GM23338 (cell line): ENCODE measurements at regions not wholly inside any gene's neighbourhood (a gene's known extent, or its start where the extent isn't known, plus 50 kb on each side); places are given as distances from the start of the nearest gene placed in this dataset.
A peak's percentile ranks its signal among the peaks of the same experiment; 100 is the strongest.

Experiments used
- ATAC-seq: fragments of 200-7000 bp; cut with Tn5 transposase; 3 replicates; pipeline ENCODE4 v1.9.1; 2020
- DNase-seq: peaks from one replicate; pipeline ENCODE4 v3.0.0-alpha.2; 2015; ENCODE audit warnings: low spot score
- H2AFZ ChIP-seq: fragments of 200-600 bp; sonication (generic); 2 replicates; pipeline ENCODE4 v1.8.0; 2016; ENCODE audit warnings: antibody characterized with exemption, mild to moderate bottlenecking, moderate library complexity
- H3F3A ChIP-seq: fragments of 200-600 bp; sonication (generic); replicated peaks from 2 replicates; pipeline ENCODE4 v1.8.0; 2017; ENCODE audit warnings: antibody characterized with exemption, mixed run types, low read depth
- H3K27ac ChIP-seq: fragments of 200-600 bp; sonication (generic); 2 replicates; pipeline ENCODE4 v1.6.1; 2016; ENCODE audit warnings: low read depth
- H3K27me3 ChIP-seq: fragments of 200-600 bp; sonication (generic); 2 replicates; pipeline ENCODE4 v1.8.0; 2016; ENCODE audit warnings: mild to moderate bottlenecking, mixed run types, moderate library complexity; ENCODE audit not compliant: insufficient read depth
- H3K36me3 ChIP-seq: fragments of 200-600 bp; sonication (generic); 2 replicates; pipeline ENCODE4 v1.8.0; 2016; ENCODE audit warnings: mild to moderate bottlenecking; ENCODE audit not compliant: insufficient read depth
- H3K4me1 ChIP-seq: fragments of 200-600 bp; sonication (generic); 2 replicates; pipeline ENCODE4 v1.8.0; 2016; ENCODE audit warnings: mild to moderate bottlenecking, moderate library complexity; ENCODE audit not compliant: insufficient read depth
- H3K4me2 ChIP-seq: fragments of 200-600 bp; sonication (generic); 2 replicates; pipeline ENCODE4 v1.7.1; 2017; ENCODE audit warnings: mixed run types
- H3K4me3 ChIP-seq: fragments of 200-600 bp; sonication (generic); 2 replicates; pipeline ENCODE4 v1.6.1; 2016; ENCODE audit warnings: mixed run types
- H3K79me2 ChIP-seq: fragments of 200-600 bp; sonication (generic); replicated peaks from 2 replicates; pipeline ENCODE4 v1.8.0; 2017; ENCODE audit warnings: mild to moderate bottlenecking; ENCODE audit not compliant: insufficient read depth
- H3K9me2 ChIP-seq: fragments of 200-600 bp; sonication (generic); 2 replicates; pipeline ENCODE4 v1.8.0; 2017; ENCODE audit not compliant: insufficient read depth
- H4K20me1 ChIP-seq: fragments of 200-600 bp; sonication (generic); replicated peaks from 2 replicates; pipeline ENCODE4 v1.8.0; 2017; ENCODE audit warnings: mild to moderate bottlenecking; ENCODE audit not compliant: insufficient read depth
- H3K27ac Mint-ChIP-seq: 2 replicates; pipeline ENCODE4 v1.8.0; 2020; ENCODE audit warnings: inconsistent platforms, mild to moderate bottlenecking, moderate library complexity, mixed read lengths
- H3K27me3 Mint-ChIP-seq: 3 replicates; pipeline ENCODE4 v1.8.0; 2022; ENCODE audit warnings: low read depth, mild to moderate bottlenecking, moderate library complexity, mixed read lengths, inconsistent platforms; ENCODE audit not compliant: insufficient read depth, poor library complexity
- H3K36me3 Mint-ChIP-seq: 3 replicates; pipeline ENCODE4 v1.8.0; 2021; ENCODE audit warnings: low read depth, mild to moderate bottlenecking, inconsistent platforms, moderate library complexity, mixed read lengths
- H3K4me1 Mint-ChIP-seq: 3 replicates; pipeline ENCODE4 v1.8.0; 2020; ENCODE audit warnings: mild to moderate bottlenecking, inconsistent platforms, mixed read lengths
- H3K4me3 Mint-ChIP-seq: 3 replicates; pipeline ENCODE4 v1.8.0; 2021; ENCODE audit warnings: moderate library complexity, mild to moderate bottlenecking, inconsistent platforms, mixed read lengths
- H3K9me3 Mint-ChIP-seq: 3 replicates; pipeline ENCODE4 v1.8.0; 2020; ENCODE audit warnings: moderate library complexity, mild to moderate bottlenecking, inconsistent platforms, mixed read lengths
- CREB1 ChIP-seq: fragments of 250-450 bp; sonication (Bioruptor Pico); IDR thresholded peaks from 2 replicates; pipeline ENCODE4 v1.5.0; 2020; ENCODE audit warnings: low read depth, mild to moderate bottlenecking, moderate library complexity
- CTCF ChIP-seq, 2 experiments: fragments of 200-600 bp in 1 of 2; sonication (generic) in 1 of 2; conservative IDR thresholded peaks; 2 replicates each; pipeline versions ENCODE4 v1.5.1 to v1.6.1; 2016 to 2017; ENCODE audit warnings: antibody characterized with exemption in 2 of 2, low read depth in 2 of 2, mild to moderate bottlenecking in 2 of 2, moderate library complexity in 1 of 2
- ETS1 ChIP-seq: IDR thresholded peaks from 2 replicates; pipeline ENCODE4 v1.6.1; 2016; ENCODE audit warnings: antibody characterized with exemption
- EZH2 ChIP-seq: fragments of 200-600 bp; sonication (generic); IDR thresholded peaks from one replicate; pipeline ENCODE4 v1.8.0; 2017; ENCODE audit warnings: antibody characterized with exemption, mild to moderate bottlenecking, low read depth; ENCODE audit not compliant: unreplicated experiment
- EZH2phosphoT487 ChIP-seq: fragments of 200-600 bp; sonication (generic); IDR thresholded peaks from one replicate; pipeline ENCODE4 v1.8.1; 2018; ENCODE audit warnings: antibody characterized with exemption; ENCODE audit not compliant: unreplicated experiment
- JUNB ChIP-seq: IDR thresholded peaks from one replicate; pipeline ENCODE4 v1.6.1; 2016; ENCODE audit warnings: antibody characterized with exemption; ENCODE audit not compliant: unreplicated experiment
- NANOG ChIP-seq: IDR thresholded peaks from 2 replicates; pipeline ENCODE4 v1.6.1; 2016; ENCODE audit warnings: antibody characterized with exemption, borderline replicate concordance
- POLR2AphosphoS5 ChIP-seq: IDR thresholded peaks from 2 replicates; pipeline ENCODE4 v1.6.1; 2016; ENCODE audit warnings: antibody characterized with exemption, low read depth
- REST ChIP-seq: IDR thresholded peaks from one replicate; pipeline ENCODE4 v1.6.1; 2018; ENCODE audit warnings: antibody characterized with exemption; ENCODE audit not compliant: unreplicated experiment
- STAT1 ChIP-seq: IDR thresholded peaks from one replicate; pipeline ENCODE4 v1.6.1; 2016; ENCODE audit warnings: antibody characterized with exemption; ENCODE audit not compliant: unreplicated experiment
- ZNF114 ChIP-seq: fragments of 250-450 bp; sonication (Bioruptor Pico); IDR thresholded peaks from 2 replicates; pipeline ENCODE4 v1.5.0; 2020; ENCODE audit warnings: mild to moderate bottlenecking, moderate library complexity
- ZNF331 ChIP-seq: fragments of 250-450 bp; sonication (Bioruptor Pico); IDR thresholded peaks from 2 replicates; pipeline ENCODE4 v1.5.0; 2020; ENCODE audit warnings: low read depth, mild to moderate bottlenecking, moderate library complexity
- ZNF462 ChIP-seq: fragments of 250-450 bp; sonication (Bioruptor Pico); IDR thresholded peaks from 2 replicates; pipeline ENCODE4 v1.5.0; 2020; ENCODE audit warnings: mild to moderate bottlenecking, moderate library complexity

GRCh38 chr1:91121366-91121765 lies 99.5 kb upstream of the ZNF644 start:
- Histone ChIP-seq H2AFZ (peak overlapping the region; percentile 20), H3K36me3 (no peaks in the 10 kb centered on the region), H3F3A (peaks cover 17% of the 10 kb centered on the region; the same call in 1 of the 2 replicates), H3K79me2 (no peaks in the 10 kb centered on the region), H3K27me3 (no peaks in the 10 kb centered on the region), H3K27ac (peak overlapping the region; percentile 89), H4K20me1 (no peaks in the 10 kb centered on the region), H3K4me1 (peaks cover 70% of the 10 kb centered on the region), H3K9me2 (0 out of 2 replicates have a peak, but pooled peaks cover 3% of the 10 kb centered on the region), H3K4me2 (peak overlapping the region; percentile 7; the same call in 1 of the 2 replicates), H3K4me3 (no peak overlapping the region)
- Mint-ChIP-seq H3K4me1 (peaks cover 64% of the 10 kb centered on the region), H3K36me3 (peaks cover 4% of the 10 kb centered on the region; the same call in 1 of the 3 replicates), H3K27me3 (peaks cover 6% of the 10 kb centered on the region), H3K27ac (peak overlapping the region; percentile 83; the same call in 1 of the 2 replicates), H3K9me3 (no peaks in the 10 kb centered on the region; the same call in 2 of the 3 replicates), H3K4me3 (no peak overlapping the region)
- no peak for DNase-seq
- ATAC-seq = no peak
- TF ChIP-seq ZNF331 (CRISPR knock-in tag) (no peak), ETS1 (no peak), EZH2 (no peak), ZNF462 (no peak), ZNF114 (no peak), JUNB (no peak), NANOG (no peak), STAT1 (no peak), CREB1 (CRISPR knock-in tag) (no peak), POLR2AphosphoS5 (no peak), REST (no peak), EZH2phosphoT487 (no peak), CTCF (conservative IDR thresholded peaks at IDR 0.05; ENCODE audit: low read depth in 2 of 2) (no peak)
